ENCODE measurements at regions not wholly inside any gene's neighbourhood (a gene's known extent, or its start where the extent isn't known, plus 50 kb on each side); places are given as distances from the start of the nearest gene placed in this dataset.

GRCh38 chr10:124204726-124205125 is 111.3 kb upstream of the CHST15 start:
- Histone ChIP-seq H3K27me3 (no peaks in the 10 kb centered on the region), H3K9me3 (peaks cover 0 to 3% (median 0%) of the 10 kb centered on the region in 12 donors), H3K4me1 (no peaks in the 10 kb centered on the region), H3K36me3 (no peaks in the 10 kb centered on the region), H3K27ac (no peak overlapping the region), H3K4me3 (no peak overlapping the region)
- 89 to 95% (median 92%) methylated on average over 3 of the region's 3 CpGs for WGBS, 4 donors
- TF ChIP-seq POLR2A (IDR thresholded peaks at IDR 0.05): no peak
- TF ChIP-seq, protein P1, sequence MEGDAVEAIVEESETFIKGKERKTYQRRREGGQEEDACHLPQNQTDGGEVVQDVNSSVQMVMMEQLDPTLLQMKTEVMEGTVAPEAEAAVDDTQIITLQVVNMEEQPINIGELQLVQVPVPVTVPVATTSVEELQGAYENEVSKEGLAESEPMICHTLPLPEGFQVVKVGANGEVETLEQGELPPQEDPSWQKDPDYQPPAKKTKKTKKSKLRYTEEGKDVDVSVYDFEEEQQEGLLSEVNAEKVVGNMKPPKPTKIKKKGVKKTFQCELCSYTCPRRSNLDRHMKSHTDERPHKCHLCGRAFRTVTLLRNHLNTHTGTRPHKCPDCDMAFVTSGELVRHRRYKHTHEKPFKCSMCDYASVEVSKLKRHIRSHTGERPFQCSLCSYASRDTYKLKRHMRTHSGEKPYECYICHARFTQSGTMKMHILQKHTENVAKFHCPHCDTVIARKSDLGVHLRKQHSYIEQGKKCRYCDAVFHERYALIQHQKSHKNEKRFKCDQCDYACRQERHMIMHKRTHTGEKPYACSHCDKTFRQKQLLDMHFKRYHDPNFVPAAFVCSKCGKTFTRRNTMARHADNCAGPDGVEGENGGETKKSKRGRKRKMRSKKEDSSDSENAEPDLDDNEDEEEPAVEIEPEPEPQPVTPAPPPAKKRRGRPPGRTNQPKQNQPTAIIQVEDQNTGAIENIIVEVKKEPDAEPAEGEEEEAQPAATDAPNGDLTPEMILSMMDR (IDR thresholded peaks at IDR 0.05): no peak
- no peak for ATAC-seq
- intact Hi-C loops (cut with DNase I): no loop called here
- no peak for DNase-seq

DNA sequence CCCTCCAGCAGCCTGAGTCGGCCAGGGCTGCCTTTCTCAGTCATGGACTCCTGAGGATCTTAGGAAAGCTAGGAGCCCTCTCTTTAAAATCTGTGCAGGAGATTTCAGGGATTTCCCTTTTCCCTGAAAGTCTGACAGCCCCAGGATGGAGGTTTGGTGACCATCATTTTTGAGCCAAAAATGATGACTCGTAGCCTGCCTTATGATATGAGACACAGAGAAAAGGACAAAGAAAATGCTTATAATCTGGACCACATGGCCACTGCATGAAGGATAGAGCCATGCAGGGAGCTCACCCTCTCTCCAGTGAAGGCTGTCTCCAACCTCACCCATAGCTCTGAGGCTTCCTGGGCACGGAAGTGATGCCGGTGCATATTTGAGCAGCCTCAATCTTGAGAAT is 106.6 kb upstream of the CHST15 start:
- Histone ChIP-seq H3K4me3 (no peak overlapping the region), H3K27me3 (no peaks in the 10 kb centered on the region), H3K27ac (no peak overlapping the region), H3K36me3 (no peaks in the 10 kb centered on the region), H3K9me3 (no peaks in the 10 kb centered on the region), H3K4me1 (peaks cover 0 to 16% (median 2%) of the 10 kb centered on the region in 12 donors)
- intact Hi-C loops (cut with DNase I): no loop called here
- 77 to 85% (median 80%) methylated on average over 4 of the region's 4 CpGs for WGBS, 4 donors
- no peak for TF ChIP-seq POLR2A (IDR thresholded peaks at IDR 0.05)
- TF ChIP-seq, protein P1 (IDR thresholded peaks at IDR 0.05): no peak
- no peak for DNase-seq
- no peak for ATAC-seq

- intact Hi-C loops (cut with DNase I): no loop called here
- Histone ChIP-seq H3K27ac (no peak overlapping the region), H3K4me3 (no peak overlapping the region), H3K36me3 (no peaks in the 10 kb centered on the region), H3K9me3 (no peaks in the 10 kb centered on the region), H3K4me1 (peaks cover 0 to 19% (median 2%) of the 10 kb centered on the region in 12 donors), H3K27me3 (no peaks in the 10 kb centered on the region)
- no peak for TF ChIP-seq POLR2A (IDR thresholded peaks at IDR 0.05)
- TF ChIP-seq, protein P1 (IDR thresholded peaks at IDR 0.05): no peak
- ATAC-seq (no peak), DNase-seq (no peak)
- WGBS, 4 donors: 71 to 76% (median 75%) methylated on average over 2 of the region's 2 CpGs
Measured at GRCh38 chr10:124198871-124199270, 105.5 kb upstream of the CHST15 start.

GRCh38 chr10:124198125-124198501 is 104.7 kb upstream of the CHST15 start:
- ATAC-seq (no peak), DNase-seq (no peak)
- Histone ChIP-seq H3K36me3 (no peaks in the 10 kb centered on the region), H3K4me1 (peaks cover 0 to 21% (median 2%) of the 10 kb centered on the region in 12 donors), H3K4me3 (no peak overlapping the region), H3K9me3 (no peaks in the 10 kb centered on the region), H3K27ac (peak overlapping the region in 3 of 12 donors; percentile 22 to 60 (median 35)), H3K27me3 (no peaks in the 10 kb centered on the region)
- TF ChIP-seq POLR2A (IDR thresholded peaks at IDR 0.05): no peak
- TF ChIP-seq, protein P1 (IDR thresholded peaks at IDR 0.05): no peak
- intact Hi-C loops (cut with DNase I): no loop called here
- 64 to 81% (median 73%) methylated on average over 5 of the region's 5 CpGs for WGBS, 4 donors
